GM12865 (cell line): ENCODE measurements at regions not wholly inside any gene's neighbourhood (a gene's known extent, or its start where the extent isn't known, plus 50 kb on each side); places are given as distances from the start of the nearest gene placed in this dataset.

Experiments
- DNase-seq: peaks from one replicate; pipeline ENCODE4 v3.0.0; 2010; ENCODE audit warnings: low read depth
- H3K4me3 ChIP-seq: 2 replicates; pipeline ENCODE4 v1.5.1; 2011; ENCODE audit warnings: mild to moderate bottlenecking, low read depth, low read length, control low read depth
- CTCF ChIP-seq: IDR thresholded peaks from 2 replicates; pipeline ENCODE4 v1.5.1; 2011; ENCODE audit warnings: low read length, control low read depth, low read depth, inconsistent platforms; ENCODE audit not compliant: insufficient read depth; ENCODE audit errors: missing control alignments

DNA sequence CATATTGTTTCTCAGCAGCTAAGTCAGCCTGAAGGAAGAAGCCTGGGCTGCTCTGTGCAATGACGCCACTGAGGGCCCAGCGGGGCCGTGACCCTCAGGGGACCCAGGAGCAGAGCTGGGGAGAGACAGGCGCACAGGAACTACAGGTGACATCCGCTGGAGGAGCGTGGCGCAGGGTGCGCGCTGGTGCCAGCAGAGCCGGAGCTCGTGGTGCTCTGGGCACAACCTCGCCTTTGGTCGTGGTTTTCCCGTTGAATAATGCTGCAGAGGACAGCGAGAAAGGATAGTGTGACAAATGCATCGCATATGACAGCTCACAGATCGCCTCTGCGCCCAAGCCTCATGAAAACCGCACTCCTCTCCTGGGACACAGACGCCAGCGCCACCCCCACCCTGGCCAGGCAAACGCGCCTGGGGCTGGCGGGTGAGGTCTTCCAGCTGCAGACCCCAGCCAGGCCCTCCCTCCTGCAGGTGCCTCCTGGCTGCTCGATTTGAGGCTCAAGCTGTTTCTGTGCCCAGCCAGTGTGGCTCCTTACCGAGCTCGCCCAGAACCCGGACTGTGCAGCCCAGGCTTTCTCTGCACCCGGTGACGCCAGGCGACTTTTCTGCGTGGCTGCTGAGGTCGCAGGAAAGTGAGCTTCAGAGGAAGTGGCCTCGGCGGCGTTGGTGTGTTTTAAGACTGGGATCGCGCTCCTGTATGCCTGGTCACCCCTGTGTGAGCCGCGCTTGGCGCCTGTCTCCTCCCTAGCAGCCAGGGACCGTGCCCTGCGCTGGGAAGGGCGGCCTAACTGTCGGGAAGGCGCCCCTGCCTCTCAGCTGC, 583.1 kb upstream of the HS6ST1 start:
- DNase-seq, result no peak
- no peak for TF ChIP-seq CTCF
- H3K4me3 ChIP-seq, result no peak overlapping the region

GRCh38 chr2:128903637-128904036, 585.0 kb upstream of the HS6ST1 start:
- TF ChIP-seq CTCF, result no peak
- no peak overlapping the region for H3K4me3 ChIP-seq
- DNase-seq, result no peak

GRCh38 chr2:128911276-128911675, 592.6 kb upstream of the HS6ST1 start:
- no peak overlapping the region for H3K4me3 ChIP-seq
- TF ChIP-seq CTCF, result no peak
- no peak for DNase-seq

DNA sequence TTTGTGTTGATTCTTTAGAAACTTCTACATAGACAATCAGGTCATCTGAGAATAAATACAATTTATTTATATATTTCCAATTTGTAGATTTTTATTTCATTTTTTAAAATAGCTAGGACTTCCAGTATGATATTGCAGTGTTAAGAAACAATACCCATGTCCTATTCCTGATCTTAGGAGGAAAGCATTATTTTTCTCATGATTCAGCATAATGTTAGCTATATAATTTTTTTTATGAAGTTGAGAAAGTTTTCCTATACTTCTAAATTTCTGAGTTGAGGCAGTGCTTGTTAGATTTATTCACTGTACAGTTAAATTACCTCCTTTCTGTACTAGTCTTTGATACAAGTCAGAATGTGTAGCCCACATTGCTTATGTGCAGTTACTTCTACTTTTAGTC, 595.7 kb upstream of the HS6ST1 start:
- H3K4me3 ChIP-seq, result no peak overlapping the region
- DNase-seq, result no peak
- TF ChIP-seq CTCF, result no peak

- no peak for TF ChIP-seq CTCF
- H3K4me3 ChIP-seq, result no peak overlapping the region
- DNase-seq, result no peak
Measured at GRCh38 chr2:128921751-128922150, 603.1 kb upstream of the HS6ST1 start.

GRCh38 chr2:128922154-128922553, 603.5 kb upstream of the HS6ST1 start:
- no peak for DNase-seq
- no peak for TF ChIP-seq CTCF
- H3K4me3 ChIP-seq, result no peak overlapping the region

GRCh38 chr2:128925631-128926030, 607.0 kb upstream of the HS6ST1 start:
- no peak for TF ChIP-seq CTCF
- DNase-seq, result no peak

More at GRCh38 chr2:128925631-128926030, 607.0 kb upstream of the HS6ST1 start:
- H3K4me3 ChIP-seq, result no peak overlapping the region
